ENCODE measurements at regions not wholly inside any gene's neighbourhood (a gene's known extent, or its start where the extent isn't known, plus 50 kb on each side); places are given as distances from the start of the nearest gene placed in this dataset.

DNA sequence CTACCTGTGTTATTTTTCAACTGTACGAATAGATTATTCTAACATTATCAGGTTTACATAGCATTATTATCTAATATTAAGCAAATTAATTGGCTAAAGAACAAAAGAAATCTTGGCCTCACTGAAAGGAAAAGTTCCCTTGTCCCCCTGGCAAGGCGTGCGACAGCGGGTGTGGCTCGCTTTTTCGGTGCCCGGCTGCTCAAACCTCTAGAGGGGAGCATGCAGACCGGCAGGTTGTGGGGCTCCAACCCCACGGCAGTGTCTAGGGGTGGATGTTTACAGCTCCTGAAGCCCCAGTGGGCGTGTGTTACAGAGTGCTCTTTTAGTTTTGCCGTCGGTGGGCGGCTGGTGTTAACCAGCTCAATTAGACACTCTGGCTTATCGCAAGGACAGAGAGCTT, 456.4 kb downstream of the TNS3 start:
- no peaks in the 10 kb centered on the region for H3K27me3 ChIP-seq (ENCODE audit: control insufficient read depth, insufficient read depth, low read length)
- ChIA-PET POLR2A (no interaction called here), CTCF (interaction anchor here (1.6 kb wide), 1 partner anchor 10 kb away, joined by 4 read pairs; no protein-coding TSS in a partner anchor)
- DNase-seq (ENCODE audit: low read depth), result no peak
- H3K4me3 ChIP-seq (ENCODE audit: low read depth, low read length), result no peak overlapping the region
- H3K36me3 ChIP-seq (ENCODE audit: control insufficient read depth, insufficient read depth, low read length), result no peaks in the 10 kb centered on the region
- TF ChIP-seq, protein P1, sequence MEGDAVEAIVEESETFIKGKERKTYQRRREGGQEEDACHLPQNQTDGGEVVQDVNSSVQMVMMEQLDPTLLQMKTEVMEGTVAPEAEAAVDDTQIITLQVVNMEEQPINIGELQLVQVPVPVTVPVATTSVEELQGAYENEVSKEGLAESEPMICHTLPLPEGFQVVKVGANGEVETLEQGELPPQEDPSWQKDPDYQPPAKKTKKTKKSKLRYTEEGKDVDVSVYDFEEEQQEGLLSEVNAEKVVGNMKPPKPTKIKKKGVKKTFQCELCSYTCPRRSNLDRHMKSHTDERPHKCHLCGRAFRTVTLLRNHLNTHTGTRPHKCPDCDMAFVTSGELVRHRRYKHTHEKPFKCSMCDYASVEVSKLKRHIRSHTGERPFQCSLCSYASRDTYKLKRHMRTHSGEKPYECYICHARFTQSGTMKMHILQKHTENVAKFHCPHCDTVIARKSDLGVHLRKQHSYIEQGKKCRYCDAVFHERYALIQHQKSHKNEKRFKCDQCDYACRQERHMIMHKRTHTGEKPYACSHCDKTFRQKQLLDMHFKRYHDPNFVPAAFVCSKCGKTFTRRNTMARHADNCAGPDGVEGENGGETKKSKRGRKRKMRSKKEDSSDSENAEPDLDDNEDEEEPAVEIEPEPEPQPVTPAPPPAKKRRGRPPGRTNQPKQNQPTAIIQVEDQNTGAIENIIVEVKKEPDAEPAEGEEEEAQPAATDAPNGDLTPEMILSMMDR (IDR thresholded peaks at IDR 0.05; ENCODE audit: insufficient read depth, low read depth, low read length), result no peak

DNA sequence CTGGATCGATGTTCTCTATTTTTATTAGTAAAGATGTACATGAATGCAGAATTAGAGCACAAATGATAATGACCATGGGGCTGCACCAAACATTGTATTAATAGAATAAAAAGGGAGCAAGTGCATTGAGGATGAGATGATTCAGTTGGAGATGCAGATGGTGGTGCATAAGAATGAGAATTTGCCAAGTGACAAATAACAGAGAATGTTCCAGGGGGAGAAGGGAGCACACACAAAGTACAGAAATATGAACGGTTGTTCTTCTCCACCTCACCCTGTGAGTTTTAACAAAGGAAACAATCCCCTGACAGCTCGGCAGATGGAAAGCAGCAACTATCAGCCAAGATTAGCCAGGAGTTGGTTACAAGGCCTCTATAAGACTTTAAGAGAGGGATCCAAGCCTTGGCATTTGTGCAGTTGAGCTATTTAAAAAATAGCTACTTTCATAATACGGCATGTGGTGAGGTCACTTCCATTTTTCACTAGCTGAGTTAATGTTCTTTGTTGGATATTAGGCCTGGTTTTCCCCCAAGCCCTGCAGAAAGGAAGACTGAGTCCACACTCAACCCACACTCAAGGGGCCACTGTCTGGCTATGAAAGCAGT, 462.5 kb downstream of the TNS3 start:
- TF ChIP-seq, protein P1 (IDR thresholded peaks at IDR 0.05; ENCODE audit: insufficient read depth, low read depth, low read length), result no peak
- ChIA-PET POLR2A (no interaction called here), CTCF (interaction anchor here (1.4 kb wide), 1 partner anchor 14 kb away, joined by 4 read pairs; no protein-coding TSS in a partner anchor)
- Histone ChIP-seq H3K27me3 (ENCODE audit: control insufficient read depth, insufficient read depth, low read length) (no peaks in the 10 kb centered on the region), H3K4me3 (ENCODE audit: low read depth, low read length) (no peak overlapping the region), H3K36me3 (ENCODE audit: control insufficient read depth, insufficient read depth, low read length) (no peaks in the 10 kb centered on the region)
- DNase-seq (ENCODE audit: low read depth), result no peak

DNA sequence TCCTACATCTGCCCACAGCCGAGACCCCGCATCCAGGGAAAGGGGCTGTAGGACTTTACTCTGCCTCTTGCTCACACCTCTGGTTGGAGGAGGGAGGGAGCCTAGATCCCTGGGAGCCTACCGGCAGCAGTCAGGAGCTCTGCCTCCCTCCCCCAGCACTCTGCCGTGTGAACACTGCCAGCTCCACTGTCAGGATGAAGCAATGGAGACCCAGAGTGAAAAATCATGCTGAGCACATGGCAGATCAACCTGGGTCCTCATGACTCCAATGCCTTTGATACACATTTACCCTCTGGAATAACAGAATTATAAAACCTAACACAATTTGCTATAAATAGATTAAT, 477.7 kb downstream of the TNS3 start:
- TF ChIP-seq, protein P1 (IDR thresholded peaks at IDR 0.05; ENCODE audit: insufficient read depth, low read depth, low read length), result no peak
- CTCF ChIA-PET, result no interaction called here
- POLR2A ChIA-PET, result no interaction called here
- H3K36me3 ChIP-seq (ENCODE audit: control insufficient read depth, insufficient read depth, low read length), result no peaks in the 10 kb centered on the region
- H3K4me3 ChIP-seq (ENCODE audit: low read depth, low read length), result no peak overlapping the region
- DNase-seq (ENCODE audit: low read depth), result no peak
- H3K27me3 ChIP-seq (ENCODE audit: control insufficient read depth, insufficient read depth, low read length), result no peaks in the 10 kb centered on the region

DNA sequence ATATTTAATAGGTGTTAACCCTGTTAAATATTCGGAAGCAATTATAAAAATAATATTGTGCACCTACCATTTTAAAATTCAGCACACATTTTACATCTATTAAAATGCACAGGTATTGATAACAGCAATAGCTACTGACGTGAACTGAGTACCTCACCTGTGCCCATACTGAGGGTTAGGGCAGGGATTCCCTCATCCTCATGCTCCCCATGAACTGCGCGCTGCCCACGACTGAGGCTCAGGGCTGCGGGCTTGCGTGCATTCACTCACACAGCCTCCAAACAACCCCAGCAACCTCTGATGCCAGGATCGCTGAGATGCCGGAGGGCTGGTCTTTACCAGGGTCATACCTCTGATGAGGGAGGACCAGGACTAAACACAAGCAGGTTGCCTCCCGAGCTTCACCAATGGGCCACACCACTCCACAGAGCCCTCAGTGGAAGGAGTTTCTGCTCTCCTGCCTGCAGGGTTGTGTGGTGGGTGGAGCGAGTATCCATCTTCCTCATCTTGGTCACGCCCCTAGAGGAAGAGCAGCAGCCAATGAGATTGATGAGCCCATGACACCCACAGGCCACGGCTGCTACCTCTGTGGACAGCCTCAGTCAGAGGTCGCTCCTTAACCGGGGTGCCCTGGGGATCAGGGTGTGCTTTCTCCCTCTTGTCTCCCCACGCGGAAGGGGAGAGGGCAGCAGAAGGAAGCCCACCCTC, 478.3 kb downstream of the TNS3 start:
- TF ChIP-seq, protein P1 (IDR thresholded peaks at IDR 0.05; ENCODE audit: insufficient read depth, low read depth, low read length), result no peak
- Histone ChIP-seq H3K4me3 (ENCODE audit: low read depth, low read length) (no peak overlapping the region), H3K27me3 (ENCODE audit: control insufficient read depth, insufficient read depth, low read length) (no peaks in the 10 kb centered on the region), H3K36me3 (ENCODE audit: control insufficient read depth, insufficient read depth, low read length) (no peaks in the 10 kb centered on the region)
- no peak for DNase-seq (ENCODE audit: low read depth)
- POLR2A ChIA-PET, result no interaction called here
- CTCF ChIA-PET, result no interaction called here

DNA sequence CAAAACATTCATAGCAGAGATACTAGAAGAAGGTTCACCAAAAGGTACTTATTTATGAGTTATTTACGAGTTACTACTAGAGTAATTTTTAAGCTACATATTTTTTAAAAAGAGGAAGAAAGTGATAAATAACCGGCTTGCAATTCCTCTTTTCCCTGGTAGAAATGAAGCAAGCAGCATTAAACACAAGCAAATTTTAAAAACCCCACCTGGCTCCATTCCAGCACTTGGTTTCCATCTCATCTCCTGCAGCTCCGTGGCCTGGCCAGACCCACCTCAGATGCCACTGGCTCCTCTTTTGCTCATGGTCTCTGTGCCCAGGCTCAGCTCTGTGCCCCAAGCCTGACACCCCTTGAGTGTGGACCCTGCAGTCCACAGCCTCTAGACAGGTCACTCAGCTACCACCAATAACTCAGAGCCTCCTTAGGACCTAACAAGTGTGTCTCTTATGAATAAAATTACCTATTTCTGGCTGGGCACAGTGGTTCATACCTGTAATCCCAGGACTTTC, 479.5 kb downstream of the TNS3 start:
- H3K4me3 ChIP-seq (ENCODE audit: low read depth, low read length), result no peak overlapping the region
- ChIA-PET CTCF (interaction anchor here (0.7 to 1.0 kb wide), 2 partner anchors 9 to 192 kb away, joined by 3 read pairs; no protein-coding TSS in a partner anchor), POLR2A (no interaction called here)
- no peak for DNase-seq (ENCODE audit: low read depth)
- H3K27me3 ChIP-seq (ENCODE audit: control insufficient read depth, insufficient read depth, low read length), result no peaks in the 10 kb centered on the region
- no peaks in the 10 kb centered on the region for H3K36me3 ChIP-seq (ENCODE audit: control insufficient read depth, insufficient read depth, low read length)
- TF ChIP-seq, protein P1 (IDR thresholded peaks at IDR 0.05; ENCODE audit: insufficient read depth, low read depth, low read length), result no peak
